GM19239 (cell line): ENCODE measurements at regions not wholly inside any gene's neighbourhood (a gene's known extent, or its start where the extent isn't known, plus 50 kb on each side); places are given as distances from the start of the nearest gene placed in this dataset.
A peak's percentile ranks its signal among the peaks of the same experiment; 100 is the strongest.

Experiments
- DNase-seq: peaks from one replicate; pipeline ENCODE4 v3.0.0; 2011; ENCODE audit warnings: low spot score; ENCODE audit not compliant: insufficient read length
- FAIRE-seq: peaks from 2 replicates; lab custom pipeline; 2011; peaks lifted over from hg19 to GRCh38; lab: Jason Lieb, UNC

DNA sequence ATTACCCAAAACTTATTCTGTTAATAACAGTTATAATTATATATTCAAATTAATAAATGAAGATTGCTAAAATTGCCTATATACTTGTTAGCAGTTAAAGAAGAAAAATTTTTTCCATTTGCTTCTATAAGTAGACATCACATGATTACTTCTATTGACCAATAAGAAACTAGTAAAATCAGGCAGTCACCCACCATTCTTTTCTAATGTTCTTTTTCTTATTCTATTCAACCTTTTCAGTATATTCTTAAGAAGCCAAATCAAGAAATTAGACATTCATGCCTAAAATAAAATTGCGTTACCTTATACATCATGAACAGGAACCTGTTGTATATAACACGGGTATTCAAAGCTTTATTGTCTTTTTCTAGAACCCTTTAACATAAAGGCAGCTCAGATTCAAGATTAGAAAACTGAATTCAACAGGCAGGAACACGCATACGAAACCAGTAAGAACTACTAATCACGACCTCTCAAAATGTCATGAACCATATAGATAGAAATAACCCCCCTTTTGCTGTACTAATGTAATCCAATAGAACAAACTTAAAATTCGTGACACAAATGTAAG, 568.1 kb upstream of the DIPK2B start:
- no peak for DNase-seq
- FAIRE-seq, result no peak

DNA sequence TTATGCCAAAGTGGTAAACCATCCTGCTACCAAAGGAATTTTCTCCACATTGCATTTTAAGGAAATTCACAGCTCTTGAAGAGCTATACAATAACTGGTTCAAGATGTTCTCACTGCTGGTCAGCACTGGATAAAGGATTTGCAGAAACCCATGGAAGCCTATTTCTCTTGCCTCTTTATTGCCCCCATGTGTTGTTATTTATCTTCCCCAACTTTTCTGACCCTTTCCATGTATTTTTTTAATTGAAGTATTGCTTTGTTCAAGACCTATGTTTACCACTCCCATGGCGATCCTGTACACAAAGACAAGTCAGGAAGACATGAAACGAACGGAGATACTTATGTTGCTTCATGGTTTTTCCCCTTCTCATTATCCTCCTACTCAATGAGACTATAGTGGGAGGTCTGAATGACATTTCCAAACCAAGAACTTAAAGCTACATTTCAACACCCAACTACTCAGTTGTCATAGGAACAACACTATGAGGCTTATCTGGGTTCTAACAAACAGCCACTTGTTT, 566.4 kb upstream of the DIPK2B start:
- FAIRE-seq (peak; percentile 86), DNase-seq (no peak)

DNA sequence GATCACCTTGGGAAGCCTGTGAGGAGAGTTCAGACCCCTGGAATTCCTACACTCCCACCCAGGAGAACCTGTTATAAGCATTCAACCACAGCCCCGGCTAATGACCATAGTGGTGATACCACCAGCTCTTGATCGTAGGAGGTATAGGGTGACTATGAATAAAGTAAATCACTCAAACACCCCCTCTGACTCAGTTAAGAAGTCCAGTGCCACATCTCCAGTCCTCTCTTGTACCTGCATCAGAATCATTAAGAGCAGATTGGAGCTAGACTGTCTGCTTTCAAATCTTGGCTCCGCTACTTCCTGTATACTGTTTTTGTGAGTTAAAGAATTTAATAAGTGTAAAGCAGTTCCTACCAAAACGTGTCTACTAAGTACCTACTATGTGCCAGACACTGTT, 565.1 kb upstream of the DIPK2B start:
- DNase-seq (no peak), FAIRE-seq (peak; percentile 42)

DNA sequence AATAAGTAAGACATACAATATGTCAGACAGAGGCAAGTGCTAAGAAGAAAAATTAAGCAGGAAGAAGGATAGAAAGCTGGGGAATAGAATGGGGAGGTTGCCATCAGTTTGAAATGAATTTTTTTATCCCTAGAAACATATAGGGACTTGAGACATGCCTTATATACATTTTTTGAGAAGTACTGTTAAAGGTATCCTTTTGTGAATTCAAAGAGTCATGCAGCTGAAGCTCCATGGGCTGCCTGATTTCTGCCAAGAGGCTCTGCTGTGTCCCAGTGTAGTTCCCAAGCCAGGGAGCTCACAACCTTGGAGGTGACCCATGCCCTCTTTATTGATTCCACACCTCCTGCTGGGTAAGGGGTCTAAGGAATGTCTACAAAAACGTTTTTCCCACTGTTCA, 564.6 kb upstream of the DIPK2B start:
- FAIRE-seq (no peak), DNase-seq (no peak)

DNA sequence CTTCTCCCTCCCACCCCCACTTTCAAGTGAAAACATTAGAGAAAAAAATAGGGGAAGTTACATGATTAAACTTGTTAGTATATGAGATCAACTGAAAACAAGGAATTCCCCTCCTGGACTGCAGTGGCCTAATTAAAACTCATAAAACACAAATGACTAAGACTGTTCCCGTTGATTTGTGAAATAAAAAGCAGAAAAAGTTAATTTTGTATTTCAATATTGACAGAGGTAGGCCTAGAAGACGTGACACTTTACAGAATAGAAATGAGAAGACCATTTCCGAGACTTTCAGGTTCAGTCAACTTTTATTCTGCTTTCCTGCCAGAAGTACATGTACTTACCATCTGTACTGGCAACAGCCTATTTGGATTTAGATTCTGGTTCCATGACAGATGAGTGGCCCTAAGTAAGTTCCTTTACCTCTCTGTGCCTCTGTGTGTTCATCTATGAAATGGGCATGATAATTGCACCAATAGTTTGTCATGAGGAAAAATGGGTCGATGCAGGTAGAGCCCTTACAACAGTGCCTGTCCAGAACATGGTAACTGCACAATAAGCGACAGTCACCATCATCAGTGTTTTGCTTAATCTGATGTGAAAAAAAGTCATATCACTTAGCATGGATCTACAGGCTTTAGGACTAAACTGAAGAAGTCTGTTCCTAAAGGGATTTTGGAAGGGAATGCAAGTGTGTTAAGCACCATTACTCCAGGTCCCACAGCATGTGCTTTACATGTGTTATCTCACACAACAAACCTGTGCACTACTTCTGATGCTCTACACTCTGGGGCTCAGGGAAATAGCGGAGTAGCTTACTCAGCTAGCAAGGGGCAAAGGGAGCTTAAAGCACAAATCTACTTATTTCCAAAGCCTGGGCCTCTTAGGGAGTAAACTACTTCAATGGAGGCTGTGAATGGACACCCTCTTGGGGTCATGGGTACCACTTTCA, 562.3 kb upstream of the DIPK2B start:
- FAIRE-seq (peak; percentile 83), DNase-seq (no peak)

DNA sequence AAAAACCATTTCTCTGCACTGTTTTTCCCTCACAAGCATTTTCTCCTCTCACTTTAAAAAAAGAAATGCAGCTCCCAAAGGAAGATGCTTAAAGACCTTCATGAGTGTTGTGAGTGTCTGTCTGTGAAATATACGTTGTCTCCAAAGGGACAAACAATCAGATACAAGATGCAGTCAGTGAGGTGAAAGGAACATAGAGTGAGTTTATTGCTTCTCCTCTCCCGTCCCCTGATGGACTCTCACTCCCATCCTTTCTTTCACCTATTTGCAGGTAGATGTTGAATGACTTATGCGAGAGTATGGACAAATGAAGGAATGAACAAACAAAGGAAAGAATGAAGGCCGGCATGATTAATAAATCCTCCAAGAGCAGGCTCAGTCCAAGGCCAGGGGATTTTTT, 561.2 kb upstream of the DIPK2B start:
- DNase-seq (no peak), FAIRE-seq (no peak)

DNA sequence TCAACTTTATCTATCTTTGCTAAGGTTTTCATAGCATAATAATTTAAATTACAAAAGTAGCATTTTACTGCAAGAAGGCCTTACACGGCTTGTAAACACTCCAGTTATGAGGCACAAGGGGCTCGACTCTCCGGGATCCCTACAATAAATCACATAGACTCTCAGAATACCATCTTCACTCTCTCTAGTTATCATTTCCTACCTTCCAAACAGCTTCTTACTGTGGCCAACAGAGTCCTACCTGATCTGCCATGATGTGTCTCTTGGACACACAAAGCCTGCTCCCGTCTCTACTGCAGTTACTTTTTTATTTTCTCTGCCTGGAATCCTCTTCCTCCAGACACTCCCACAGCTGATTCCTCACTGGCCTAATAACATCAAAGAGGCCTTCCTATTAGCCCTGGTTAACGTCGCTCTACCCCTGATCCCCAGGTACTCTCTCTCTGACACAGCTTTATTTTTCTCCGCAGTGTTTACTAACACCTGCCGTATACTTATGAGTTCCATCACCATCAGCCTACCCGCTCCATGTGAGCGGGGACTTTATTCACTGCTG, 559.6 kb upstream of the DIPK2B start:
- FAIRE-seq (peak; percentile 23), DNase-seq (no peak)

DNA sequence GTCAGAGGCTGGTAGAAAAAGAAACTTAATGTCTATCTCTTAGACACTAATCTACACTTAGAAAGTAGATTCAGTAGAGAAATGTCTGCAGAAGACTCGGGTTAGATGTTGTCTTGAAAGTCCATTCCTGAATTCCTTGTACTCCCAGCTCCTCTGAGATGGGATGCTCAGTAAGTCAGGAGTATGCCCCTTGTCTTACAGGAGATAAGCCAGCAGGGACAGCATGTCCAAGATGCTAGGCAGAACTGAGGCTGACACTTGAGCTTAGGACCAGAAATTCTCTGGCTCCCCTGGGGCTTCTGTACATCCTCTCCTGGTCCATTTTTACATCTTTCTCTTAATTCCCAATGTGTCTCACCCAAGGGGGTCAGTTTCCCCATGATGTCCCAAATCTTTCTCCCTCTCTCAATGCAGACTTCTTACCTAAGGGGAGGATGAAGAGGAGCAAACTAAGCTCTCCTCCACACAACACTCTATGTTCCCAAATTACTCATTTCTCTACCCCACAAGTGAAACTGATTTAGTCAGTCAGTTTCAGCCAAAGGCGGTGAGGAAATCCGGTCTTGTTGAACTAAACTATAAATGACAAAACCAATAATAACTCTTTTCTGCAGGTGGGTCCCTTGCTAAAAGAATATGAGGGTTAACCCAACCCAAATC, 558.2 kb upstream of the DIPK2B start:
- FAIRE-seq (peak; percentile 90), DNase-seq (no peak)

DNA sequence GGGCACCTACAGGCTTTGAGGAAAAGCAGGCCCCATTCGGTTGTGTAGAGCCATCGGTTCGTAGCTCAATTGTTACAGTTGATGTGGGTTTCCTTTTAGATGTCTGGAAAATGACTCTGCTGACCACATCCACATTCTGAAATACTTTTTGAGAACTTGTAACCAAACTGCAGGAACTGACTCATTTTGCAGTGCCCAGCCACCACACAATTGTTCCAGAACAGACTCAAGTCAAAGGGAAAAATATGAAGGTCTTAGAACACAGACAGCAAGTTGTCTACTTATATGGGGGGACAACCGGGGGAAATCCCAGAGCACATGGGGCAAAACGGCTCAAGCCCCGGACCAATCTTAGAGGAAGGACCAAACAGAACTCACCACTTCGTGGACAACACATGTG, 557.6 kb upstream of the DIPK2B start:
- DNase-seq, result no peak
- FAIRE-seq, result peak; percentile 95

DNA sequence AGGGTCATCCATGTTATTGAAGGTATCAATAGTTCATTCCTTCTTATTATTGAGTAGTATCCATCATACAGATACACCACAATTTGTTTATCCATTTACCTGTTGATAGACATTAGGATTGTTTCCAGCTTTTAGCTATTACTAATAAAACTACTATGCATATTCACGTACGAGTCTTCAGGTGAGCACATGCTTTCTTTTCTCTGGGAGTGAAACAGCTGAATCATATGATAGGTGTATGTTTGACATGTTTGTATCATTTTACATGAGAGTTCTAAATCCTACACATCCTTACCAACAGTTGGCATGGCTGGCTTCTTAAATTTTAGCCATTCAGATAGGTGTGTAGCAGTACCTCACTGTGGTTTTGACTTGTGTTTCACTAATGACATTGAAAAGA, 556.6 kb upstream of the DIPK2B start:
- FAIRE-seq (peak; percentile 47), DNase-seq (no peak)

DNA sequence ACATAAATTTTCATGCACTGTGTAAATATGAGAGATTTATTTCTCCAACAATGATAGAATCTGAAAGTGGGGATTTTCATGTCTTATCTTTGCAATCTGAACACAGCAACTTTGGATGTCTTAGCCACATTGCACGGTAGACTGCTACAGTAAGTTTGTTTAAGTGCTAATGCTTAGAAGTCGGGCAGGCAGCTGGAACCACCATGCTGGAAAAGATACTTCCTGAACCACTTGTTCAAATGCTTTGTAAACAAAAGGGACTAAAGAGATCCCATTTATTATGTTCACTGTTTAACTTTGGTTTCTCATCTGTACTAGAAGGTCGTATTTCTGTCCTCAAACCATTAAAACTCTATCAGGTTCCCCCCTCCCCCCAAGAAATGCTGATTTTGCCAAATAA, 555.9 kb upstream of the DIPK2B start:
- FAIRE-seq (no peak), DNase-seq (no peak)

DNA sequence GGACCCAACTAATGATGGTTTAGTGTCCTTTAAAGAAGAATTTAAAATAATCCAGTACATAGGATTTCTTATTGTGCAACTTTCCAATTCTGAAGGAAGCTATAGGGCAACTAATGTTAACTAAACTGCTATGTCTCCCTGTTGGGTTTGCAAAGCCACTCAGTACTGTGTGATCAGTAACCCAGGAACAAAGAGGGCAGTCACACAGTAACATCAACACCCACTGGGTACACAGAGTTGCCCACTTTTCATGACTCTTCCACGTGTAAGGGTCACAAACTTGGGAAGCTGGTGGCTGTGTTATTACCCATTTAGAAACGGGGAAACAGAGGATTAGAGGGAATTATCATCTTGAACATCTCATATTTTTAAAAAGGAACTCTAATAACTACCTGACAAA, 555.0 kb upstream of the DIPK2B start:
- DNase-seq (no peak), FAIRE-seq (no peak)

DNA sequence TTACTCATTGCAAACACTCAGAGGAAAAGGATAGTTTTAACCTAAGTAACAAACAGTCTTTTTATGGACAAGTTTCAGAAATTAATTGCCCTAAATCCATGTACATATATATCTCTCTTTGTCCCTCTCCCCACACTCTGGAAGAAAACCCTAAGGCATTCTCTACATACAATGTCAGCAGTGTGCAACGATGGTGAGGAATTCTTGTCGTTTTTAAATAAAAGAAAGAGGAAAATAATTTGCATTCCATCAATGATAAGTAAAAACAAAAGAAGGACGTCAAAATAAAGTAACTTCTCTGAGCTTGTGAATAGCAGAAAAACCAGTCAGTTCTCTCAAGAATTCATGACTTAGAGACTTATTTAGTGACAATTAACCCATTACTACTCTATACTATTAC, 550.5 kb upstream of the DIPK2B start:
- DNase-seq (no peak), FAIRE-seq (peak; percentile 59)

DNA sequence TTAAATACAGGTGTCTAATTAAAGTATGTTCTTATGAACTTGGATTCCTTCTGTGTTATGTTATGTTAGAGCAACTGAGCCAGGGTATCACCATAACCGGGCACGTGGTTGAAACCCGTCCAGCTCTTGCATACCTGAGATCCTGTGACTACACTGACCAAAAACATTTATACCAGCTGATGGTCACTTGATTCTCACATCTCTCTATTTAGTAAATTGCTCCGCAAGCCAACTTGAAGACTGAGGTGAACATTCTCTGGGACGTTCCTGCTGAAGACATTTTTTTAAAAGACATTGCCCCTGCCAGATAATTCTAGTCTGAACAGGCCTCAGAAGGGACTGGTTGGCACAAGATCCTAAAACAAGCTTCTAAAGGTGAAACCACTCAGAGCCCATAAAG, 550.0 kb upstream of the DIPK2B start:
- DNase-seq (no peak), FAIRE-seq (no peak)

DNA sequence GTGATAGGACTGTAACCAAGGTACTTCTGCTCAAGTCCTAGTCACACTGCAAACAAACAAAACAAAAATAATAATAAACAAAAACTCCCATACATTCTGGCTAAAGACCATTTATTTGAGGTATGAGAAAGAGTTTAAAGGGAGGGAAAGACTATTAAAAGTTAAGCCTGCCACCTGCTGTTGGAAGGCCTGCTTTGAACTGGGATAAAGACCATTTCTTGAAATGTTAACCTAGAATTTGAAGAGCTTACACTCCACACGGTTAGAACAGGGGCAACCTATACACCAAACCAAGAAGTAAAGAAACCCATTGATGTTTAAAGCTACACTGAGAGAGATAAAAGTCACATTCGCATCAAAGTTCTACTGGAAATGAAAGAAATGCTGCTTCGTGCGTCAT, 548.7 kb upstream of the DIPK2B start:
- DNase-seq (no peak), FAIRE-seq (peak; percentile 11)

DNA sequence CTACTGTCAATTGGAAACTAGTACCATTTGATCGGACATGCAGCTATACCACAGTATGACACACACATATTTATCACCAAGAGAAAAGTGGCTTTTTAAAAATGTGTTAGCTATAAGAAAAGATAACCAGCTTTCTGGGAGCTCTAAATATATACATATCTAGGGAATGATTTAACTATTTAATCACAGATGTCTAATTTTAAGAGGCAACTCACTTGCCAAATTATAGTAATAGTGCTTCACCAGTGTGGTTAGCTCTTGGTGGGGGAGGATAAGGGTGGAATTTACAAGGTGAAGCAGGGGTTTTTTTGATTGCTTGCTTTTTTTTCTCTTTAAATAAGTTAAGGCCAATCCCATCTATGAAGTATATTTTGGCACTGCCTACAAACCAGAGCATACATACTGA, 547.7 kb upstream of the DIPK2B start:
- DNase-seq, result no peak
- FAIRE-seq, result no peak

DNA sequence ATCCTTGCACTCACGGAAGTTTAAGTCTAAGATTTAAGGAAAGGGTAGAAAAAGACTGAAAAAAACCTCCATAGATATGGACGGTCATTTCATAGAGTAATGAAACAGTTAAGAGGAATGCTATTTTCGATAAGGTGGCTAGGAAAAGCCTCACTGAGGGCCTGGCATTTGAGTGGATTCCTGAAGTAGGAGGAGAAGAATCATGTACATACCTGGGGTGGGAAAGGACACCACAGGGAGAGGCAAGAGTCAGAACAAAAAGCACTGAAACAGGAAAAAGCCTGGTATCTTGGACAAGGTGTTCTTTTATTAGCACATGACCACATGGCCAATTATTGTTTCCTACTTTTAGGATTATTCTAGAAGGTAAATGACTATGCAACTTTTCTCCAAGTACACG, 547.2 kb upstream of the DIPK2B start:
- FAIRE-seq, result peak; percentile 39

DNA sequence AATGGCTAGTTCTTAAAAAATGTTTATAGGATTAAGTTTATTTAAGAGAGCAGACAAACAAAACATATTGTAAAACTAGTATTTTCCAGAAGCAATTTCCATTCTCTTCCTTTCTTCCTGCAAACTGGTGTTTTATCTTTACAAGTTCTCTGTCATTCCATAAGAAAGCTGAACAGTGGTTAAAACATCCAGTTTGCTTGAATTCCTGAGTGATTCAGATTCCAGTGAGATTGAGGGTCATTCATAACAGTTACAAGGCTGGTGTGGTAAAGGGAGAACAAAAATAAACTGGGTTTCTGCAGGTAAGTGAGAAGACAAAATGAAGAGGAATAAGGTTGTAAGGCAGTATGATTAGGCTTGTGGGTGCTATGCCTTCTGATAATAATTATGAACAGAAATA, 544.8 kb upstream of the DIPK2B start:
- no peak for DNase-seq
- no peak for FAIRE-seq

More for the DNA sequence above, 547.2 kb upstream of the DIPK2B start:
- no peak for DNase-seq

DNA sequence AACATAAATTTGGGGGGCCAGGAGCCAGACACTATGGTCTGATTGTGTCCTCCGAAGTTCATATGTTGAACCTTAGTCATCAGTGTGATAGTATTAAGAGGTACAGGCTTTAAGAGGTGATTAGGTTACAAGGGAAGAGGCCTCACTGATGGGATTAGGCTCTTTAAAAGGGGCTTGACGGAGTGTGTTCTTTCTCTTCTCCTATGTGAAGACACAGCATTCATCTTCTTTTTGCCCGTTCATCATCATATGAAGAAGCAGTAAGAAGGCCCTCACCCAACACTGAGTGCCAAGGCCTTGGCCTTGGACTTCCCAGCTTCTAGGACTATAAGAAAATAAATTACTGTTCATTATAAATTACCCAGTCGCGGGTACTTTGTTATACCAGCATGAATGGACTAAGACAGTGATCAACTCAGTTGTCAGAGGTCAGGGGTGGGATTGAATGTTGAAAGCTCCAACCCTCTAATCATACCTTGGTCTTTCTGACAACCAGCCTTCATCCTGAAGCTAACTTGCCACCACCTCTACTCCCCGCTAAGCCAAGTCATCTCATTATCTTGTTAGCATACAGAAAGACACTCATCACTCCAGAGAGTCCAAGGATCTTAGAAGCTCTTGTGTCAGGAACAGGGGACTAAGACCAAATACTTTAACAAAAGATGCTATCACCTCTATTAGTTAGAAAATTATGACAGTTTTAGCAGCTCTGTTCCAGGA, 543.4 kb upstream of the DIPK2B start:
- DNase-seq, result no peak
- no peak for FAIRE-seq

DNA sequence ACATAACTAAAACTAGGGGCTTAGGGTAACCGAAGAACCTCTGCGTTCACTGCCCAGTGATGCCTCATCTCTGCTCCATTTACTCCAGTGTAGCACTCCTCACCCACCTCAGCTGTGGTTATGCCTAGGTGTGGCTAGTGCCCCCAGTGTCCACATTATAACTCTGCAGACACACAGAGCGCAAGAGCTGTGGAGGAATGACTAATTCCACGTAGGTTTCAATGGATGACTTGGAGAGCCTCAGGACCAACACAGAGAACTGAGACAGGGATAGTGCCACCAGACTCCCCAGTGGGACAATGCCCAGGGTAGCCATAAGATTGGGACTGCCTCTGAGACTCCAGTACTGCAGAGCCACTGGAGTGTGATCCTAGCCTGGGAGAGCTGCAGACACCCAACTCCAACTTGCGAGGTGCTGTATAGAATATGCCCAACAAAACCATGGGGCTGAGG, 542.4 kb upstream of the DIPK2B start:
- DNase-seq, result no peak
- no peak for FAIRE-seq
